ENCODE measurements at regions not wholly inside any gene's neighbourhood (a gene's known extent, or its start where the extent isn't known, plus 50 kb on each side); places are given as distances from the start of the nearest gene placed in this dataset.

- DNase-seq, result no peak
Observed at GRCh38 chr12:94777936-94778335, 127.6 kb upstream of the TMCC3 start.

- no peak for DNase-seq
Observed at GRCh38 chr12:94775710-94776109, 125.4 kb upstream of the TMCC3 start.

GRCh38 chr12:94771741-94772140 is 121.4 kb upstream of the TMCC3 start:
- no peak for DNase-seq

GRCh38 chr12:94771199-94771598 is 120.8 kb upstream of the TMCC3 start:
- no peak for DNase-seq

GRCh38 chr12:94770791-94771190 is 120.4 kb upstream of the TMCC3 start:
- DNase-seq, result no peak

GRCh38 chr12:94769776-94770759 is 119.7 kb upstream of the TMCC3 start:
- DNase-seq, result no peak

GRCh38 chr12:94769047-94769420 is 118.7 kb upstream of the TMCC3 start:
- DNase-seq, result no peak

GRCh38 chr12:94768398-94769046 is 118.2 kb upstream of the TMCC3 start:
- DNase-seq, result no peak

- DNase-seq, result no peak
Observed at GRCh38 chr12:94767956-94768355, 117.6 kb upstream of the TMCC3 start.

GRCh38 chr12:94766397-94766796 is 116.0 kb upstream of the TMCC3 start:
- DNase-seq, result no peak

GRCh38 chr12:94763462-94763861 is 113.1 kb upstream of the TMCC3 start:
- DNase-seq, result no peak

GRCh38 chr12:94762943-94763342 is 112.6 kb upstream of the TMCC3 start:
- DNase-seq, result no peak

GRCh38 chr12:94762259-94762942 is 112.0 kb upstream of the TMCC3 start:
- no peak for DNase-seq

GRCh38 chr12:94761559-94761958 is 111.2 kb upstream of the TMCC3 start:
- DNase-seq, result no peak

- DNase-seq, result no peak
Observed at GRCh38 chr12:94760786-94761185, 110.4 kb upstream of the TMCC3 start.

GRCh38 chr12:94756789-94757188 is 106.4 kb upstream of the TMCC3 start:
- DNase-seq, result no peak

GRCh38 chr12:94755598-94755997 is 105.2 kb upstream of the TMCC3 start:
- DNase-seq, result no peak

GRCh38 chr12:94754653-94755052 is 104.3 kb upstream of the TMCC3 start:
- DNase-seq, result no peak

- no peak for DNase-seq
Observed at GRCh38 chr12:94753036-94753679, 102.8 kb upstream of the TMCC3 start.

- DNase-seq, result no peak
Observed at GRCh38 chr12:94750864-94751263, 100.5 kb upstream of the TMCC3 start.

GRCh38 chr12:94749890-94750289 is 99.5 kb upstream of the TMCC3 start:
- DNase-seq, result no peak

- DNase-seq, result no peak
Observed at GRCh38 chr12:94749455-94749854, 99.1 kb upstream of the TMCC3 start.

All from stimulated activated naive CD4-positive, alpha-beta T cell (primary cell).